Neural progenitor cell (in vitro differentiated cells): ENCODE measurements at regions not wholly inside any gene's neighbourhood (a gene's known extent, or its start where the extent isn't known, plus 50 kb on each side); places are given as distances from the start of the nearest gene placed in this dataset.

Experiments used
- CTCF ChIP-seq: fragments of 200-600 bp; sonication (generic); IDR thresholded peaks from 2 replicates; pipeline ENCODE4 v1.5.1; 2017; ENCODE audit warnings: antibody characterized with exemption, mild to moderate bottlenecking
- EZH2 ChIP-seq: fragments of 200-600 bp; sonication (generic); IDR thresholded peaks from 2 replicates; pipeline ENCODE4 v1.6.1; 2017; ENCODE audit warnings: antibody characterized with exemption, mild to moderate bottlenecking, moderate library complexity

- TF ChIP-seq CTCF = no peak
- TF ChIP-seq EZH2 = no peak
Measured at GRCh38 chr22:49166746-49167145, 660.9 kb downstream of the BRD1 start.
